NB4 (cell line): ENCODE measurements at regions not wholly inside any gene's neighbourhood (a gene's known extent, or its start where the extent isn't known, plus 50 kb on each side); places are given as distances from the start of the nearest gene placed in this dataset.
"Not testable (repeated sequence)": the region's sequence is repeated elsewhere in the genome, so short reads cannot be mapped to it uniquely, and the experiment has no call there.

Experiments used
- DNase-seq: peaks from one replicate; pipeline ENCODE4 v3.0.0; 2010; ENCODE audit warnings: low read depth
- H3K4me3 ChIP-seq: one replicate; pipeline ENCODE4 v1.5.1; 2011; ENCODE audit warnings: mild to moderate bottlenecking, low read depth, low read length, moderate library complexity
- CTCF ChIP-seq: IDR thresholded peaks from one replicate; pipeline ENCODE4 v1.5.1; 2012; ENCODE audit warnings: low read depth, low read length
- MAX ChIP-seq: IDR thresholded peaks from 2 replicates; pipeline ENCODE4 v1.6.1; 2011; ENCODE audit warnings: low read depth, low read length
- MYC ChIP-seq: IDR thresholded peaks from 2 replicates; pipeline ENCODE4 v1.6.1; 2011; ENCODE audit warnings: low read depth, low read length
- POLR2A ChIP-seq: IDR thresholded peaks from 2 replicates; pipeline ENCODE4 v1.6.1; 2011; ENCODE audit warnings: mild to moderate bottlenecking; ENCODE audit not compliant: insufficient read length; ENCODE audit errors: extremely low read depth

- TF ChIP-seq MAX (no peak), MYC (no peak), CTCF (no peak)
- H3K4me3 ChIP-seq, result no peak overlapping the region
- DNase-seq, result no peak
These were observed 1666.1 kb upstream of the DDX18 start for GRCh38 chr2:116148361-116148760.

- TF ChIP-seq CTCF (no peak), MYC (no peak), POLR2A (no peak), MAX (no peak)
- no peak overlapping the region for H3K4me3 ChIP-seq
- no peak for DNase-seq
These were observed 1660.8 kb upstream of the DDX18 start for GRCh38 chr2:116153729-116154128.

GRCh38 chr2:116160657-116161056, 1653.8 kb upstream of the DDX18 start:
- TF ChIP-seq POLR2A, result no peak
- no peak for TF ChIP-seq MYC
- TF ChIP-seq CTCF, result no peak
- no peak for TF ChIP-seq MAX
- no peak overlapping the region for H3K4me3 ChIP-seq
- DNase-seq, result no peak

- no peak overlapping the region for H3K4me3 ChIP-seq
- no peak for DNase-seq
- TF ChIP-seq CTCF, result no peak
- no peak for TF ChIP-seq POLR2A
- no peak for TF ChIP-seq MYC
- no peak for TF ChIP-seq MAX
These were observed 1652.1 kb upstream of the DDX18 start for GRCh38 chr2:116162395-116162794.

- TF ChIP-seq POLR2A, result no peak
- no peak overlapping the region for H3K4me3 ChIP-seq
- no peak for DNase-seq
These were observed 1647.4 kb upstream of the DDX18 start for GRCh38 chr2:116167107-116167506.

GRCh38 chr2:116180072-116180471, 1634.4 kb upstream of the DDX18 start:
- no peak for TF ChIP-seq MAX
- TF ChIP-seq CTCF, result no peak
- no peak for TF ChIP-seq MYC
- TF ChIP-seq POLR2A, result no peak
- H3K4me3 ChIP-seq, result no peak overlapping the region
- no peak for DNase-seq

GRCh38 chr2:116190684-116191083, 1623.8 kb upstream of the DDX18 start:
- H3K4me3 ChIP-seq, result not testable (repeated sequence)

More at GRCh38 chr2:116190684-116191083, 1623.8 kb upstream of the DDX18 start:
- DNase-seq, result not testable (repeated sequence)
